RWPE1 (cell line): ENCODE measurements at regions not wholly inside any gene's neighbourhood (a gene's known extent, or its start where the extent isn't known, plus 50 kb on each side); places are given as distances from the start of the nearest gene placed in this dataset.

Experiments used
- CTCF ChIA-PET: fragments of 350-600 bp; sonication (Branson Sonifier 250); formaldehyde crosslinking; extraction: SDS; loops from one replicate; lab custom pipeline; 2021; lab: Yijun Ruan, JAX
- POLR2A ChIA-PET: fragments of 400-600 bp; formaldehyde crosslinking; extraction: SDS; loops from one replicate; lab custom pipeline; 2020; ENCODE audit warnings: antibody characterized with exemption; ENCODE audit not compliant: low non-redundant PET; lab: Yijun Ruan, JAX
- DNase-seq: peaks from one replicate; pipeline ENCODE4 v3.0.0; 2012; ENCODE audit warnings: low spot score
- H3K27ac ChIP-seq: fragments of 450-650 bp; 2 replicates; pipeline ENCODE4 v1.5.1; 2017
- TF ChIP-seq, protein P1 (sequence below): fragments of 450-650 bp; conservative IDR thresholded peaks from 2 replicates; pipeline ENCODE4 v1.5.1; 2017; ENCODE audit warnings: low read depth, mild to moderate bottlenecking

GRCh38 chr4:181007751-181008150 lies 1235.5 kb upstream of the TENM3 start:
- CTCF ChIA-PET = no interaction called here
- TF ChIP-seq, protein P1, sequence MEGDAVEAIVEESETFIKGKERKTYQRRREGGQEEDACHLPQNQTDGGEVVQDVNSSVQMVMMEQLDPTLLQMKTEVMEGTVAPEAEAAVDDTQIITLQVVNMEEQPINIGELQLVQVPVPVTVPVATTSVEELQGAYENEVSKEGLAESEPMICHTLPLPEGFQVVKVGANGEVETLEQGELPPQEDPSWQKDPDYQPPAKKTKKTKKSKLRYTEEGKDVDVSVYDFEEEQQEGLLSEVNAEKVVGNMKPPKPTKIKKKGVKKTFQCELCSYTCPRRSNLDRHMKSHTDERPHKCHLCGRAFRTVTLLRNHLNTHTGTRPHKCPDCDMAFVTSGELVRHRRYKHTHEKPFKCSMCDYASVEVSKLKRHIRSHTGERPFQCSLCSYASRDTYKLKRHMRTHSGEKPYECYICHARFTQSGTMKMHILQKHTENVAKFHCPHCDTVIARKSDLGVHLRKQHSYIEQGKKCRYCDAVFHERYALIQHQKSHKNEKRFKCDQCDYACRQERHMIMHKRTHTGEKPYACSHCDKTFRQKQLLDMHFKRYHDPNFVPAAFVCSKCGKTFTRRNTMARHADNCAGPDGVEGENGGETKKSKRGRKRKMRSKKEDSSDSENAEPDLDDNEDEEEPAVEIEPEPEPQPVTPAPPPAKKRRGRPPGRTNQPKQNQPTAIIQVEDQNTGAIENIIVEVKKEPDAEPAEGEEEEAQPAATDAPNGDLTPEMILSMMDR = no peak
- DNase-seq = no peak
- H3K27ac ChIP-seq = no peak overlapping the region
- POLR2A ChIA-PET = no interaction called here

DNA sequence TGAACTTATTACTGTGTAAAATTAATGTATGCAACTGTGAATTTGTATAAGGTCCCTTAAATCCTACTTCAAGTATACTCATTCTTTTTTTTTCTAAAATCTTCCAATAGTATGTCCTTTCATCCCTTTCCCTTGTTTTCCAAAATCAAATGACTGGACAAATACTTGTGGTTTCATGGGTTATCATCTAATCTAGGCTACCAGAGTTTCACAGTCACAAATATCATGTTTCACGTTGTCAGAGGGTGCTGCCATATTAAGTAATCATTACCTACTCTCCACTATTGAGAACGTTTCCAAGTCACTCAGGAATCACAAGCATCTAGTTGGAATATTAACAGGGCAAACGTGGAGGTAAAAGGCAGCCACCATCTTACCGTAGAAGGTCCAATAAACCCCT lies 1235.0 kb upstream of the TENM3 start:
- CTCF ChIA-PET = no interaction called here
- DNase-seq = no peak
- POLR2A ChIA-PET = no interaction called here
- no peak overlapping the region for H3K27ac ChIP-seq
- TF ChIP-seq, protein P1 = no peak

GRCh38 chr4:181013162-181013561 lies 1230.0 kb upstream of the TENM3 start:
- ChIA-PET CTCF (interaction anchor here (0.7 kb wide), 1 partner anchor 14 kb away, joined by 6 read pairs; no protein-coding TSS in a partner anchor), POLR2A (no interaction called here)
- no peak for DNase-seq
- TF ChIP-seq, protein P1 = no peak
- no peak overlapping the region for H3K27ac ChIP-seq

DNA sequence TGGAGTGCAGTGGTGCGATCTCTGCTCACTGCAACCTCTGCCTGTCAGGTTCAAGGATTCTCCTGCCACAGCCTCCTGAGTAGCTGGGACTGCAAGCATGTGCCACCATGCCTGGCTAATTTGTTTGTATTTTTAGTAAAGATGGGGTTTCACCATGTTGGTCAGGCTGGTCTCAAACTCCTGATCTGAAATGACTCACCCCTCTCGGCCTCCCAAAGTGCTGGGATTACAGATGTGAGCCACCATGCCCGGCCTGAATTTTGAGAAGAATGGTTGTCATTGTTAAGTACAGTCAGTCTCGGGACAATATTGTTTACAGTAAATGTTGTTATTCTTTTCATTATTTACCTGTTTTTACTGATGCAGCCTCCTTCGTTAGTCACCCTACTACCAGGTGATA lies 1226.2 kb upstream of the TENM3 start:
- POLR2A ChIA-PET = no interaction called here
- TF ChIP-seq, protein P1 = no peak
- CTCF ChIA-PET = no interaction called here
- DNase-seq = no peak
- no peak overlapping the region for H3K27ac ChIP-seq

GRCh38 chr4:181018472-181018871 lies 1224.7 kb upstream of the TENM3 start:
- no peak overlapping the region for H3K27ac ChIP-seq
- CTCF ChIA-PET = no interaction called here
- no peak for DNase-seq
- POLR2A ChIA-PET = no interaction called here
- TF ChIP-seq, protein P1 = no peak

DNA sequence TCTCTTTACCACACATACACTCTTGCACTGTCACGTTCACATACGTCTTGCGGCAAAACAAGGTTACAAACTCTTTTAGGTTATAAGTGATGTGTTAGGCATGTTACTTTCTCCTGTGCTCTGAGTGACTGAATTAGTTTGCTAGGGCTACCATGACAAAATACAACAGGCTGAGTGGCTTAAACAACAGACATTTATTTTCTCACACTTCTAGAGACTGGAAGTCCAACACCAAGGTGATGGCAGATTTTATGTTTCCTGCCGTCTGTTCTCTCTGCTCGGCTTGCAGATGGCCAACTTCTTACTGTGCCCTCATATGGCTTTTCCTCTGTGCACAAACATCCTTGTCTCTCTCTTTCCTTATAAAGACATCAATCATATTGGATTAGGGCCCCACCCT lies 1224.3 kb upstream of the TENM3 start:
- no peak for DNase-seq
- TF ChIP-seq, protein P1 = no peak
- ChIA-PET CTCF (no interaction called here), POLR2A (no interaction called here)
- H3K27ac ChIP-seq = no peak overlapping the region

GRCh38 chr4:181020456-181020855 lies 1222.7 kb upstream of the TENM3 start:
- POLR2A ChIA-PET = no interaction called here
- CTCF ChIA-PET = no interaction called here
- TF ChIP-seq, protein P1 = no peak

More at GRCh38 chr4:181020456-181020855, 1222.7 kb upstream of the TENM3 start:
- no peak for DNase-seq
- no peak overlapping the region for H3K27ac ChIP-seq
